CD4-positive, alpha-beta T cell treated with Interleukin-10 for 1 hour (primary cell): ENCODE measurements at regions not wholly inside any gene's neighbourhood (a gene's known extent, or its start where the extent isn't known, plus 50 kb on each side); places are given as distances from the start of the nearest gene placed in this dataset.
"Not testable (repeated sequence)": the region's sequence is repeated elsewhere in the genome, so short reads cannot be mapped to it uniquely, and the experiment has no call there.

Experiments used
- DNase-seq: peaks from one replicate; pipeline ENCODE4 v3.0.0-alpha.2; 2020

- DNase-seq, result no peak
Measured at GRCh38 chr3:31053299-31053698, 158.8 kb upstream of the GADL1 start.

GRCh38 chr3:31054032-31054431 lies 159.6 kb upstream of the GADL1 start:
- DNase-seq, result no peak

DNA sequence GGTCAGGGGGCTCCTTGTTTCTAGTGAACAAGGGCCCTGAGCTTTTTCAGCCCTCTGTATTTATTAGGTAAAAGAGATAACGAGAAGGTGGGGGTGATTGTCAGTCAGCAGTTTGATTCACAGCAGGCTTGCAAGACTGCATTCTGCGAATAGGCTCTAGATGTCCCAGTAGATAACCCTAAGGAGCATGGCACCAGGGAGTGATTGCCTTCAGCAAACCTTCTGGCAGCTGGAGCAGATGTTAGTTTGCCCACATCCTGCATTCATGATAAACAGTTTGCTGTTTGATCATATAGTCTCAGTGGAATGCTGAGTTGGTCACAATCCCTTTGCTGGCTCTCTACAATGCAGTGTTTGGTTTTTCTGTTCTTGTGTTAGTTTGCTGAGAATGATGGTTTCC lies 161.3 kb upstream of the GADL1 start:
- DNase-seq, result no peak

DNA sequence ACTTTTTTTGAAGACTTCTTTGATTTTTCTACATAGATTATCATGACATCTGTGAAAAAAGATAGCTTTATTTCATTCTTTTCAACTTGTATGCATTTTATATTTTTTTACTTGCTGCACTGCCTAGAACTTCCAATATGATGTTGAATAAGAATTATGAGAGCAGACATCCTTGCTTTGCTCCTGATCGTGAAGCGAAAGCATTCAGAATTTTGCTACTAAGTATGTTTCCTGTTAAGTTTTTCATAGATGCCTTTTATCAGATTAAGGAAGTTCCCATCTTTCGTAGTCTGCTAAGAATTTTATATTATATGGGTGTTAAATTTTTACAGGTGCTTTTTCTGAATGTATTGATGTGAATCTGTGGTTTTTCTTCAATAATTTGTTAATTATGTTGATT lies 163.4 kb upstream of the GADL1 start:
- no peak for DNase-seq

DNA sequence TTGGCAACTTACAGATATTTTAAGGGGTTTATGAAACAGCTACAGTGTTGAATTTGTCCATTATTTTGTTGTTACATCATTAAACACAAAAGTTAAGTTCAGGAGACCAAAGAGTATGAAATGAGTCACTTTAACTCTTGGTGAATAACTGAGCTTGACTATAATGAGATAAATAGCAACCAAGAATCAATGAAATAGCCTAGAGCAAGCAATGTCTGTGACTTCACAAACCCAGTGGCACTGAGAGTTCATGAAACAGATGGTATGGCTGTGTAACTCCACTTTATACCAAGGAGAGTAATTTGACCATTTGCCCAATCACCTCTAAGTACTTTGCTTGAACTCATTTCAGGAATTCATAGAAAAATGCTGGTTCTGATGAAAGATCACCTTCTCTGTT lies 169.6 kb upstream of the GADL1 start:
- DNase-seq, result no peak

- DNase-seq, result no peak
Measured at GRCh38 chr3:31065765-31066164, 171.3 kb upstream of the GADL1 start.

DNA sequence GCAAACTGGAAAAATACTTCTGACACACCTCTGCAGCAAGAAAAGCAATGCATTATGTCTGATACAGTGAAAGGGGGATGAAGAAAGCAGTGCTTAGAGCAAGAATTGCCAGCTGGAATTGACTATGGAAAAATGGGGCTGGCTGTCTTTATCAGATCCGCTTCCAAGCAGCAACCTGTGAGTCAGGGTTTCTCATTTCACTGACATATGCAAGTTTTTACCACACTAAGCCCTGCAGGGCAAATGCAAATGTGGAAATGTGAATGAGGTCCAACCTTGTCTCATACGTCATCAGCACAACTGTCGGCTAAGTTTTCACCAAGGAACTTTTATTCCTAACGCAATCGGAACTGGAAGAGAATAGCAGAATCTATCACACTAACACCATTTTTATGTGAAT lies 172.5 kb upstream of the GADL1 start:
- DNase-seq, result no peak

DNA sequence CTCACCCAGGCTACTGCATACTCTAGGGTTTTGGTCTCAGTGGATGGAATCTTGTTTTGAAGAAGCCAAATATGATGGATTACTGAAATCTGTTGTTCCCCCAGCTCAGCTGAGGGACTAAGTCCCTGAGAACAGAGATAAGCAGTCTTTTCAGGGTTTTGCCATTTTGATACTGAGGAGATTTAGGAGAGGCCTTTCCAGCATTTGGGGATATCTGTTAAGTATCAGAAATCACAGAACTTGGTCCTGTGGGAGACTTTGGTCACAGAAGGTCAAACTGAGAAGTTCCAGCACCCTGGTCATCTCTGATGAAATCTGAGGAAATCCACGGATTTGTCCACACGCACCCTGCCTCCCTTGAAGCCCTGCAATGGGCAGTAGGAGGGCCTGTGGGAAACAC lies 181.0 kb upstream of the GADL1 start:
- DNase-seq, result no peak

DNA sequence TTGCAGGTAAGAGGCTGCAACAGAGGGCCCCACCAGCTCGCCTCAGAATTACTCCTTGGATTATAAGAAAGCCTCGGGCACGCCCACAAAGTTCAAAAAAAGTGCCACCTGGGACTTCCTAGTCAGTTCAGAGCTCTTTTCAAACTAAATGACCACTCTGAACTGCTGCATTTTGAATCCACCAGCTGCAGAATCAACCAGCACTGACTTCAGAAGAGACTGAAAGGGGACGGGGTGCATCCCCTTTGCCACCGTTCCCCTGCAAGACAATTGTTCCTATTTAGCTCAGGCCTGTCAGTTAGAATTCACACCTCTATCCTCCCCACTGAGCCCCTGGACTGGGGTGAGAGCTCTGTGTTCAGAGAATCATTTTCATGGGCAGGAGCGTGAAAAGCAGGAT lies 181.4 kb upstream of the GADL1 start:
- no peak for DNase-seq

DNA sequence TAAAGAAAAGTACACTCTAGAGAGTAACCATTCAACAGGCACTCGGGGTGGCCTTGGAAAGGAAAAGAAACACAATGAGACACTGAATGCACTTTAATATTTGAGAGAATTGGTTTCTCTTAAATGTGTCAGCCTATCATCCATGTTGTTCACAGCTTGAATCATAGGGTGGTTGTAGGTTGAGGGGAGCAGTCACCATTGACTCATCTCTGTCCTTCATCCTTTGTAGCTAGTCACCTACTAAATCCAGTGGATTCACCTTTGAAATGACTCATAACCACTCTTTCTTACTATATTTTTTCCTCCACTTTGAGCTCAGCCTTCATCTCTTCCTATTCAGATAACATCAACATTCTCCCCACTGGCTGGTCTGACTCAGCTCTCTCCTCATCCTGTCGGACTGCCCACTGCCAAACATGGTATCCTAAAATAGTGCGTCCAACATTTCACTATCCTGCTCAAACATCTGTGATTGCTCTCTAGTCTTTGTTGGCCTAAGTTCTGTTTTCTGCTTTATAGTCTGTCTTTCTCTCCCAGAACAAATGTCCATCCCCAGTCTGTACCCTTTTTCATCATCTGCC lies 182.7 kb upstream of the GADL1 start:
- DNase-seq, result no peak

DNA sequence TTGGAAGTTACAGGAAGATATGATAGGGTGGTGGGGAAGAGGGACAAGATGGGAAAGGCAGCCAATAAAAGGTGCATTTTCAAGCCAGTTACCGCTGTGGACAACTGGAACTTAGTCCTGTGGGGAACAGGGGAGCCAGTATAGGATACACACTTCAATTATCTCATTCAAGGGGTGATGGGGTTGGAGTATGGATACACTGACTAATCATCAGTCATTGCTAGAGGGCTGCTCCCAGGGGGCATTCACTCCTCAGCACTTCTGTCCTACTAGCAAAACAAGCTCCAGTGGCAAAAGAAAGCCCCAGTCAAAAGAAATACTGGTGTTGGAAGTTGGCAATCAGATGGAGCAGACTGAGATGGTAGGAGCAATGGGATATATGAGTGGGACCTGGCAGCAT lies 183.4 kb upstream of the GADL1 start:
- DNase-seq, result no peak

- DNase-seq, result no peak
Measured at GRCh38 chr3:31079689-31080088, 185.2 kb upstream of the GADL1 start.

- no peak for DNase-seq
Measured at GRCh38 chr3:31081018-31081662, 186.7 kb upstream of the GADL1 start.

DNA sequence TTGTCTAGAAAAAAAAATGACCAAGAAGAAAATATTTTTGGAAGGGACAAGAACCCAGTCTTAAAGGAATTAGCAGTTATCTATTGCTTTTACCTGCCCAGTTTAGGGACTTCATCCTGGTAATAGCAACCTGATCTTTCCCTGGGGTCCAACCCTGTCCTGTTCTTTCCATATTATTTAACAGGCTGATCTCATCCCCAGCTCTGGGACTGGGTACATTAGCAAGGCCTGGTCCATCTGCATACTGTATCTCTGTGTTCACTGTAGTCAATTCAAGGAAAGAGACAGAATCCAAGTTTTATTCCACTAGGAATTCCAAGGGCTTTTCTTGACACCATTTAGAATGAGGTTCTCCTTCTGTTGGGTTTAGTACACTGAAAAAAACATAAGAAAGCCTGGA lies 191.7 kb upstream of the GADL1 start:
- DNase-seq, result no peak

DNA sequence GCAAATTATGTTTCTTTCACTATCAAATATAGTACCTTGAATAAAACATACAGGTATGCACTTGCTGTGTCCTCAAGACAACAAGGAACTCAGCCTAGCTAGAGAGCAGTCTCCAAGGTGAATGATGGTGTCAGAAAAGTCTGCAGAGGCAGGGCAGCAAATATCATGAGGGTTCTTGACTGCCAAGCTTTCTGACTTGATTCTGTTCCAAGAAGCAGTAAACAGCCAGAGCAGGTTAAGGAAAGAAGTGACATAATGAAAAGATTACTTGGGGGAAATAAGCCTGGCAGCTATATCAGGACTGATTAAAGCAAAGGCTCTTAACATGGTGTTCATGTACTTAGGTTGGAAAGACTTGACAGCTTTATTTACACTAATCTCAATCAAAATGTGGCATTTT lies 192.2 kb upstream of the GADL1 start:
- DNase-seq, result no peak

DNA sequence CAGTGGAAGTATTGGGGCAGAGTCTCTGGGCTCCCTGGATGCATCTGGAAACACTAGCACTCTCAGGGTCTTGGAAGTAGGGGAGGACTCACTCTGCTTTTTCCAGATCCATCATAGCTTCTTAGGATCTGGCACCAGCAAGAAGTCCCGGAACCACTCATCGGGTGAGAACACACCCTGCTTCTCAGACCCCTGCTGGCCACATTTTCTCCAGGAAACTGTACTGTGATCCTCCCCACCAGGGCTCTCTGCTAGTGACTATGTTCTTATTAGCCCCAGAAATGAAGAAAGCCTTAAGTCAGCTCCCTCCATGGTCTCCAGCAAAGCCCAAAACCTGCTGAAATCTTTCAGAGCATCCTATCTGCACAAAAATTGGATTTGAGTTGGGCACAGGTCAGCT lies 197.3 kb upstream of the GADL1 start:
- no peak for DNase-seq

- DNase-seq, result no peak
Measured at GRCh38 chr3:31092748-31093589, 198.5 kb upstream of the GADL1 start.

DNA sequence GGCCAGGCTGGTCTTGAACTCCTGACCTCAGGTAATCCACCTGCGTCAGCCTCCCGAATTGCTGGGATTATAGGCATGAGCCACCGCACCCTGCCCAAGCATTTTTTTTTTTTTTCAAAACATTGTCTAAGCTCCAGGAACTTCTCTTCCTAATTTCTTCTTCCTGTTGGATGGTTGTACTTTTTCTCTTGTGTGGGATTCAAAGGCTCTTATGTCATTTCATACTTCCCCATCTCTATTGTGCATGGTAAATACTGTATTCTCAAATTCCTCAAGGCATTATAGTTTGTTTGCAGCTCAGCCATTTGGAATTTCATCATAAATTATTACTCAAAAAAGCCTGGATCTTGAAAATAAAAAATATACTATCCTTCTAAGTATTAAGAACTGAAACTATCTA lies 199.1 kb upstream of the GADL1 start:
- no peak for DNase-seq

- no peak for DNase-seq
Measured at GRCh38 chr3:31094048-31094447, 199.6 kb upstream of the GADL1 start.

- DNase-seq, result no peak
Measured at GRCh38 chr3:31095255-31095654, 200.8 kb upstream of the GADL1 start.

GRCh38 chr3:31096661-31097395 lies 202.4 kb upstream of the GADL1 start:
- no peak for DNase-seq

- no peak for DNase-seq
Measured at GRCh38 chr3:31100519-31100918, 206.1 kb upstream of the GADL1 start.

GRCh38 chr3:31101285-31101684 lies 206.8 kb upstream of the GADL1 start:
- DNase-seq, result not testable (repeated sequence)
